K562 (cell line): ENCODE measurements at regions not wholly inside any gene's neighbourhood (a gene's known extent, or its start where the extent isn't known, plus 50 kb on each side); places are given as distances from the start of the nearest gene placed in this dataset.

Source experiments
- BCOR ChIP-seq: fragments of 450-650 bp; IDR thresholded peaks from 2 replicates; pipeline ENCODE4 v1.6.1; 2016
- CAMTA2 ChIP-seq: fragments of 250-450 bp; sonication (Bioruptor Pico); conservative IDR thresholded peaks from 2 replicates; pipeline ENCODE4 v1.5.1; 2022
- ELF2 ChIP-seq: fragments of 250-450 bp; sonication (Bioruptor Pico); IDR thresholded peaks from 2 replicates; pipeline ENCODE4 v1.5.0; 2021; ENCODE audit warnings: mild to moderate bottlenecking
- HNRNPUL1 ChIP-seq: fragments of 200-400 bp; formaldehyde crosslinking; IDR thresholded peaks from 2 replicates; pipeline ENCODE4 v1.6.1; 2017; ENCODE audit warnings: low read length
- MBD2 ChIP-seq: sonication (generic); IDR thresholded peaks from 2 replicates; pipeline ENCODE4 v1.6.1; 2016; ENCODE audit warnings: low read depth, borderline replicate concordance
- MYBL2 ChIP-seq, 2 experiments: fragments of 450-650 bp in 1 of 2; sonication (generic) in 1 of 2; formaldehyde crosslinking in 1 of 2; IDR thresholded peaks; 2 replicates each; pipeline versions ENCODE4 v1.6.1 to v1.8.1; 2017 to 2022; ENCODE audit warnings: borderline replicate concordance in 1 of 2, inconsistent platforms in 1 of 2, low read depth in 1 of 2, mild to moderate bottlenecking in 1 of 2, missing genetic modification reagents in 1 of 2, moderate library complexity in 1 of 2
- SMAD3 ChIP-seq: fragments of 450-650 bp; formaldehyde crosslinking; conservative IDR thresholded peaks from 2 replicates; pipeline ENCODE4 v1.4.0; 2020; ENCODE audit warnings: mild to moderate bottlenecking
- SRSF7 ChIP-seq: fragments of 200-400 bp; formaldehyde crosslinking; optimal IDR thresholded peaks from 2 replicates; pipeline ENCODE3; 2017; ENCODE audit warnings: mild to moderate bottlenecking, low read depth, low read length
- TFAM ChIP-seq: fragments of 250-450 bp; sonication (Bioruptor Pico); conservative IDR thresholded peaks from 2 replicates; pipeline ENCODE4 v1.5.0; 2021; ENCODE audit warnings: mild to moderate bottlenecking, moderate library complexity
- ZNF12 ChIP-seq: sonication (generic); formaldehyde crosslinking; IDR thresholded peaks from 2 replicates; pipeline ENCODE4 v1.4.0; 2020; ENCODE audit warnings: mild to moderate bottlenecking, missing genetic modification reagents
- ZNF124 ChIP-seq: sonication (generic); formaldehyde crosslinking; IDR thresholded peaks from 2 replicates; pipeline ENCODE4 v1.8.1; 2022; ENCODE audit warnings: missing genetic modification reagents
- ZNF318 ChIP-seq, 2 experiments: fragments of 450-650 bp; IDR thresholded peaks; 2 replicates each; pipeline ENCODE4 v1.6.1; 2016; ENCODE audit warnings: mild to moderate bottlenecking in 2 of 2, borderline replicate concordance in 1 of 2, low read depth in 1 of 2, moderate library complexity in 1 of 2
- ZNF561 ChIP-seq: fragments of 450-650 bp; formaldehyde crosslinking; conservative IDR thresholded peaks from 2 replicates; pipeline ENCODE4 v1.4.0; 2020; ENCODE audit warnings: mild to moderate bottlenecking, moderate library complexity
- ZNF644 ChIP-seq: fragments of 200-800 bp; sonication (Bioruptor generic); IDR thresholded peaks from 2 replicates; pipeline ENCODE4 v1.6.1; 2016; ENCODE audit warnings: low read depth, missing genetic modification characterization, missing compliant biosample characterization
- ZZZ3 ChIP-seq: fragments of 450-650 bp; IDR thresholded peaks from 2 replicates; pipeline ENCODE4 v1.6.1; 2016; ENCODE audit warnings: antibody characterized with exemption, mild to moderate bottlenecking, moderate library complexity
- TF ChIP-seq, protein P1 (sequence below): sonication (generic); formaldehyde crosslinking; IDR thresholded peaks from 2 replicates; pipeline ENCODE4 v1.9.0; 2022; ENCODE audit warnings: mild to moderate bottlenecking, missing genetic modification reagents
- TF ChIP-seq, protein P2 (sequence below): fragments of 450-650 bp; IDR thresholded peaks from 2 replicates; pipeline ENCODE4 v1.6.1; 2017; ENCODE audit warnings: antibody characterized with exemption

- TF ChIP-seq ZNF318 (IDR thresholded peaks at IDR 0.05; ENCODE audit: borderline replicate concordance in 1 of 2, low read depth in 1 of 2) (no peak), ELF2 (CRISPR knock-in tag) (peak; percentile 44; the same call in 1 of the 2 replicates), HNRNPUL1 (no peak), SMAD3 (CRISPR knock-in tag) (peak; percentile 82), MBD2 (peak; percentile 81), SRSF7 (no peak), TFAM (CRISPR knock-in tag) (no peak), ZNF561 (CRISPR knock-in tag) (no peak), CAMTA2 (CRISPR knock-in tag) (no peak), ZZZ3 (no peak), MYBL2 (IDR thresholded peaks at IDR 0.05; ENCODE audit: low read depth) (peak; percentile 56; the same call in 1 of the 2 replicates), MYBL2 (CRISPR knock-in tag; IDR thresholded peaks at IDR 0.05; ENCODE audit: borderline replicate concordance) (no peak), ZNF12 (CRISPR knock-in tag) (no peak), ZNF644 (peak; percentile 76), BCOR (peak; percentile 63; the same call in 1 of the 2 replicates), ZNF124 (CRISPR knock-in tag) (no peak)
- TF ChIP-seq, protein P1, sequence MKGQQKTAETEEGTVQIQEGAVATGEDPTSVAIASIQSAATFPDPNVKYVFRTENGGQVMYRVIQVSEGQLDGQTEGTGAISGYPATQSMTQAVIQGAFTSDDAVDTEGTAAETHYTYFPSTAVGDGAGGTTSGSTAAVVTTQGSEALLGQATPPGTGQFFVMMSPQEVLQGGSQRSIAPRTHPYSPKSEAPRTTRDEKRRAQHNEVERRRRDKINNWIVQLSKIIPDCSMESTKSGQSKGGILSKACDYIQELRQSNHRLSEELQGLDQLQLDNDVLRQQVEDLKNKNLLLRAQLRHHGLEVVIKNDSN (CRISPR knock-in tag): no peak
- TF ChIP-seq, protein P2, sequence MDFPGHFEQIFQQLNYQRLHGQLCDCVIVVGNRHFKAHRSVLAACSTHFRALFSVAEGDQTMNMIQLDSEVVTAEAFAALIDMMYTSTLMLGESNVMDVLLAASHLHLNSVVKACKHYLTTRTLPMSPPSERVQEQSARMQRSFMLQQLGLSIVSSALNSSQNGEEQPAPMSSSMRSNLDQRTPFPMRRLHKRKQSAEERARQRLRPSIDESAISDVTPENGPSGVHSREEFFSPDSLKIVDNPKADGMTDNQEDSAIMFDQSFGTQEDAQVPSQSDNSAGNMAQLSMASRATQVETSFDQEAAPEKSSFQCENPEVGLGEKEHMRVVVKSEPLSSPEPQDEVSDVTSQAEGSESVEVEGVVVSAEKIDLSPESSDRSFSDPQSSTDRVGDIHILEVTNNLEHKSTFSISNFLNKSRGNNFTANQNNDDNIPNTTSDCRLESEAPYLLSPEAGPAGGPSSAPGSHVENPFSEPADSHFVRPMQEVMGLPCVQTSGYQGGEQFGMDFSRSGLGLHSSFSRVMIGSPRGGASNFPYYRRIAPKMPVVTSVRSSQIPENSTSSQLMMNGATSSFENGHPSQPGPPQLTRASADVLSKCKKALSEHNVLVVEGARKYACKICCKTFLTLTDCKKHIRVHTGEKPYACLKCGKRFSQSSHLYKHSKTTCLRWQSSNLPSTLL: no peak
These were observed 299.5 kb downstream of the ADGB start (continued) for GRCh38 chr6:146898069-146898887.
